Activated CD4-positive, alpha-beta T cell treated with anti-CD3 and anti-CD28 coated beads, Interleukin-2, amount 50 U/mL, for 24 hours (primary cell): ENCODE measurements at regions not wholly inside any gene's neighbourhood (a gene's known extent, or its start where the extent isn't known, plus 50 kb on each side); places are given as distances from the start of the nearest gene placed in this dataset.
"Not testable (repeated sequence)": the region's sequence is repeated elsewhere in the genome, so short reads cannot be mapped to it uniquely, and the experiment has no call there.

ENCODE experiments used
- DNase-seq, 2 donors: peaks; one replicate each; pipeline ENCODE4 v3.0.0-alpha.2; 2020; ENCODE audit warnings: low read depth in 1 of 2, low spot score in 1 of 2

DNA sequence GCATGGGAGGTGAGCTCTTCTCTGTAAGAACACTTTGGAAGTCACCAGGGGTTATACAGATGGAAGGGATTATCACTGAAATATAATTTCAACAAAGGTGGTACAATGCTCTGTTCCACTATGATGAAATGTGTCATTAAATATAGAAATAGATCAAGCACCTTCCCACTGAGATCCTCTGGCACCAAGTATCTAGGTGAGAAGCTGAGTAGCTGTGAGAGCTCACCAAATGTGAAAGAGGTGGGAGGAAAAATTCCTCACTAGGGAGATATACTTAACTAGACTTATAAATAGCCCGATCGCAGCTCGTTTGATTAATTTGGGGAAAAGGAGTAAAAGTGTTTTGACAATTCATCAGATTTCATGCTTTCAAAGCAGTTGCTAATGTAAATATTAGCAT, 247.6 kb downstream of the SMAD2 start:
- DNase-seq, result no peak

DNA sequence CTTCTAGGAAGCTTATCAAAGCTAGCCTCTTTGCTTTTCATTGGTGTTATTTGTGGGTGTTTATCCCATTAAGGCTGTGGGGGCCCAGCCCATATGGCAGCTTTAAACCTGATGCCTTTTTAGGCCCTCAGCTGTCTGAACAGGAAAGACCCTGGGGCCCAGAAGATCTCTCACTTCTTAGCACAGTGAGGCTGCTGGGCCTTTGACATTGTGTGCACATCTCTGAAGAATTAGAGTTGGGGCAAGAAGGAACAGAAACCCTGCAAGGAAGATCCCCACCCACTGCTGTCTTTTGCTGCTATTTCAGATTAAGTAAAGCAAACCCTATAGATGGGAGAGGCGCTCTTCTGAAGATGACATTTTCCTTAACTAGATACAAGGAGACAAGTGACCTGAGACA, 250.0 kb downstream of the SMAD2 start:
- no peak for DNase-seq

GRCh38 chr18:47679864-47680263, 250.6 kb downstream of the SMAD2 start:
- no peak for DNase-seq

DNA sequence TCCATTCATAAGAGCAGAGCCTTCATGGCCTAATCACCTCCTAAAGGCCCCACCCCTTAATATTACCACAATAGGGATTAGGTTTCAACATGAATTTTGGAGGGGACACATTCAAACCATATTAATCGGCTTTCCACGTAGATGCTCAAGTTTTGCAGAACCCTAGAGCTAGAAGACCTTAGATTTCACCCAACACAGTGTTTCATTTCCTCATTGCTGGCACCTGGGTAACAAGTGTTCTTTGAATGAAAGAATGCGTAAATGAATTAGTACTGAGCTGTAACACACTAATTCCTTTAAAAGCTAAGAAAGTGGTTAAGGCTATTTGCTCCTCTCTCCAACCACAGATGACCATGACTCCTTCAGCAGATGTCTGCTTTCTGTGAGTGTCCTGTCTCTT, 252.5 kb downstream of the SMAD2 start:
- DNase-seq, result no peak

DNA sequence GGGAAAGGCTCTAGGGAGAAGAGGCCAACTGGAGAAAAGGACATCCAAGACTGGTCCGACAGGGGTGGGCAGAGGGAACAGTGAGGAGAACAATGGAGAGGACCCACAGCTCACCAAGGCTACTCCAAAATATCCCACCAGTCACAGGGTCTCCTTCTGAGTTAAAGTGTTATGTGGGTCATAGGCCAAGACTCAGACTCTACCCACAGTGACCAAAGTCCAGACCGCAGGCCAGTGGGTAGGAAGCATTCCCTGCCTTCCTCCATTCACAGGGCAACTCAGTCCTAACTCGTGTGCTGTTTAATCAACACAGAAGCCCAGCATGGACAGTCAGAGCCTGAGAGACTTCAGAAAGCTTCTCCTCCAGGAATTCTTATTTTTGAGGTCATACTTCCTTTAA, 260.6 kb downstream of the SMAD2 start:
- no peak for DNase-seq

DNA sequence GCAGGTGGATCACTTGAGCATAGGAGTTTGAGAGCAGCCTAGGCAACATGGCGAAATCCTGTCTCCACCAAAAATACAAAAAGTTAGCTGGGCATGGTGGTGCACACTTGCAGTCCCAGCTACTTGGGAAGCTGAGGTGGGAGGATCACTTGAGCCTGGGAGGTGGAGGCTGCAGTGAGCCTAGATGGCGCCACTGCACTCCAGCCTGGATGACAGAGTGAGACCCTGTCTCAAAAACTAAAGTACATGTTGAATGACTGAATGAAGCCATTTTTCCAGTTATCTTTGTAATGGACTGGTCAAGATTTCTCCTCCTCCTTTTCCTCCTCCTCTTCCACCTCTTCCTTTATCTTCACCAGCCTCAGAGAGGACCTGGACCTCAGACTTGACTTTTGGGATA, 272.0 kb downstream of the SMAD2 start:
- no peak for DNase-seq

- no peak for DNase-seq
Measured at GRCh38 chr18:47654988-47655387, 275.5 kb downstream of the SMAD2 start.

DNA sequence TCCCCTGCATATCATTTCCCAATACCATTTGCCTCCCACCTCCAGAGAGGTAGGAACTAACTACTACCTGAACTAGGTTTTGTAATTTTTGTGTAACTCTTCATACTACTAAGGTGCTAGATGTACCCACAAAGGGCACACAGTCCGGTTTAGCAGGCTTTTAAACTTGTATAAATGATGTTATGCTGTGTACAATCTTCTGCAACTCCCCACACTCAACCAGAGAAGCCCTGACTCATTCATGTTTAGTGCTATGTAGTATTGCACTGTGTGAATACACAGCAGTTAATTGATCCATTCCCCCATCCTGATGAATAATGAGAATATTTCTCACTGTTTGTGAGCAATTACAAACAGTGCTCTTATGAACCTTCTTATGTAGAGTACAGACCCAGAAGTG, 285.6 kb downstream of the SMAD2 start:
- DNase-seq, result no peak

- DNase-seq, result not testable (repeated sequence)
Measured at GRCh38 chr18:47637551-47637950, 292.9 kb downstream of the SMAD2 start.

- no peak for DNase-seq
Measured at GRCh38 chr18:47635416-47635815, 295.0 kb downstream of the SMAD2 start.

- no peak for DNase-seq
Measured at GRCh38 chr18:47632970-47633635, 297.4 kb downstream of the SMAD2 start.

DNA sequence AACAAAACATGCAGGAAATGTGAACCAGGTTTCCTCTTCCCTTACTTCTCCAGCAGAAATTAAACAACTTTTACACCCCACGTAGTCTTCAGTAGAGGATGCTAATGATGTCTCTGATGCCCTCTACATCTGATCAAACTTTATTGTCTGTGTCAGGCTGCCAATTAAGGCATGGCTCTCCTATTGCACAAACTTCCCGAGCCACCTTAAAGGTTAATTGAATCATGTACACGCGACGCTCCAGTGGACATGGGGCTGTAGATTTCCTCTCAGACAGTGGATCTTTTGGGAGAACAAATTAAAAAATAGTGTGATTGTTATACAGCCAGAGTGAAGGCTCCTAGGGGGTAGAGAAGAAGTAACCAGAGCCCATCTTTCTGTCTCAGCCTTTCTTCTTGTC, 301.6 kb downstream of the SMAD2 start:
- no peak for DNase-seq

GRCh38 chr18:47628240-47628781, 302.1 kb downstream of the SMAD2 start:
- no peak for DNase-seq

DNA sequence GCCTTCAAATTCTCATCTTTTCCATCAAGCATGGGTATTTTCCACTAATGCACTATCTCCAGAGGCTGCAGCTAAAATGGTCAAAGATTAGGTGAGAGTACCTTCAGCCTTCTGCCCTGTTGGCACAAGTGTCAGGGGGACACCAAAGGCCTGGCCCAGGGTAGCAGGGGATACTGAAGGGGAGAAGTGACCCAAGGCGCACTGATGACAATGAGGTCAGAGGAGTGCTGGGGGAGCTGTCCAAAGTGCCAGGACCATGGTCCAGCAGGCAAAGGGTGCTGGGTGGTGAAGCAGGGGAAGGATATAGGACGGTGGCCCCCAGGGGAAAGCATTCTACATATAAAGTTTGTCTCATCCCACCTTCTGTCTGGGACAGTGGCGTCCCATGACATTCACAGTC, 303.4 kb downstream of the SMAD2 start:
- no peak for DNase-seq

GRCh38 chr18:47619771-47620448, 310.5 kb downstream of the SMAD2 start:
- DNase-seq, result no peak

GRCh38 chr18:47618758-47619157, 311.7 kb downstream of the SMAD2 start:
- DNase-seq, result no peak

GRCh38 chr18:47615043-47615442, 315.4 kb downstream of the SMAD2 start:
- no peak for DNase-seq

GRCh38 chr18:47613929-47614328, 316.5 kb downstream of the SMAD2 start:
- no peak for DNase-seq

DNA sequence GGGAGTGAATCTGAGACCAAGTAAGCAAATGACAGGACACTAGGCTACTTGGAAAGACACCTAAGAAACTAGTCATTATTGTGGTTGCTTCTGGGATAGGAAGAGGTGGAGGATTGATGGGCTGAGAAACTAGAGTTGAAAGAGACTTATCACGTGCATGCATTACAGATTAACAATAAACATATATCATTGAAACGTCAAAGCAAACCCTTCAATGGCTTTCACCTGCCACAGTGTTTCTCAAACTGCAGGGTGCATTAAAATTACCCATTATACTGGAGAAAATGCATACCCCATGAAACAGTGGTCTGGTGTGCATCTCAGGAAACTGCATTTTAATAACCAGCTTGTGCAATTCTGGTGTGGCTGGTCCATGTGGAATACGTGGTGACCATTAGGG, 318.8 kb downstream of the SMAD2 start:
- DNase-seq, result no peak

DNA sequence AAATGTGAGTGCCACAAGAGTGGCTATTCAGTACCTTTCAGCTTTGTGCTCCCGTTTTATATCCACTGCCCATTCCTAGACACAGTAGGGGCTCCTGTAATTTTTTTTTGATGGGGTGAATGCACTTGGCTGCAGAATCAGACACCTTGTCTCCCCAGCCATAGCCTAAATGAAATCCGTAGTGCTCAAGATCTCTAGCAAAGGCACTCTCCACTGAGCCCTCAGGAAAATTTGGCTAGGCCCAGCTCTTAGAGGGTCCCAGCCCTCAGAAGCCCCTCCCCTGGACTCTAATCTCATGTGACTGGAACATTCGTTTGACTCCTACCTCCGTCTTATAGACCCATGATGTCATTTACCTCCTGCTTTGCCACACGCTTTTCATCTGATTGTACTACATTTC, 323.9 kb downstream of the SMAD2 start:
- no peak for DNase-seq

DNA sequence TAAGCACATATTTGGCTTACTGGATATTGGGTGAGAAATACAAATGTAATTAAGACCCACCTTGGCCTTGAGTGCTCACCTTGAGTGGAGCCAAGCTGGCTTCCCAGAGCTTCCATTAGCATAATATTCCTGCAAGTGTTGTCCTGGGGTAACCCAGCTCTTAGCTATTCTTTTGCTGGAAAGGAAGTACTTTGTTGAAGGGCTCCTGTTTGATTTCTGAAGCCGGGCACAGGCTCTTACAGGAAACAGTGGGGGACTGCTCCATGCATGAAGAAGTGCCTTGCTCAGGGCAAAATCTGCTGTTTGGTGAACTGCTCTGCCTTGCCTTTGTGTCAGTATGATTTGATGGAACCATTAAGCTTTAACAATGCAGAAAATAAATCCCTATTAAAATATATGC, 325.4 kb downstream of the SMAD2 start:
- no peak for DNase-seq

DNA sequence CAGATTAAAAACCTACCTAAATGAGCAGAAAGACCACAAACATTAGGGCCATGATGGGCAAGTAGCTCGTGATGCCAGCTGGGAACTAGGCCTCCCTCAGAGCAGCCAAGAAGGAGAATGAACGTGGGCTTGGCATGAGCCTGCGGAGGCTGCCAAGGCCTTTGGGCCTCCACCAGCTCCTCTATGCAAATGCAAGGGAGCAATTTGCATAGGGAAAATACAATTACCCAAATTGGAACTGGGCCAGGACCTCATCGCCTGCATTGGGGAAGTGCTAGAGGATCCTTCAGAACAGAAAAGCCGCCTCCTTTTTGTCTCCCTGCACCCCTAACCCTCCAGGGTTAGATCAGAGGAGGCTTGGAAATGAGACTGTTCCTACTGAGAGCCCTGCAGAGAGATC, 326.4 kb downstream of the SMAD2 start:
- no peak for DNase-seq

DNA sequence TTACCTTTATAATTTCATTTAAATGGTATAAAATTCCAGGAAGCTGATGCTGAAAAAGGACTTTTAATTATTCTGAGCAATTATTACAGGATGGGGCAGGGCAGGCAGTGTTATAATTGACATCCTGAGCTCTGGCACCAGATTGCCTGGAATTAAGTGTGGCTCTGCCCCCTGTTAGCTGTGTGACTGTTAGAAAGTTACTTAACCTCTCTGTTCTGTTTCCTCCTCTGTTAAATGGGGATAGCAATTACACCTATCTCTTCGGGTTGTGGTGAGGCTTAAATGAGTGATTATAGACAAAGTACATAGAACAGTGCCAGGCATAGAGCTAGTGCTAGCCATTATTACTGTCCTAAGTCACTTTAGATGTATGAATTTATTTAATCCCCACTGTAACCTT, 327.3 kb downstream of the SMAD2 start:
- DNase-seq, result no peak
